GM23248 (cell line): ENCODE measurements at regions not wholly inside any gene's neighbourhood (a gene's known extent, or its start where the extent isn't known, plus 50 kb on each side); places are given as distances from the start of the nearest gene placed in this dataset.
"Not testable (repeated sequence)": the region's sequence is repeated elsewhere in the genome, so short reads cannot be mapped to it uniquely, and the experiment has no call there.

ENCODE experiments used
- DNase-seq: peaks from one replicate; pipeline ENCODE4 v3.0.0-alpha.2; 2015
- H2AFZ ChIP-seq: fragments of 200-600 bp; sonication (generic); 2 replicates; pipeline ENCODE4 v1.6.1; 2016; ENCODE audit warnings: antibody characterized with exemption
- H3F3A ChIP-seq: fragments of 200-600 bp; sonication (generic); 2 replicates; pipeline ENCODE4 v1.6.1; 2016; ENCODE audit warnings: mild to moderate bottlenecking, antibody characterized with exemption, mixed run types; ENCODE audit not compliant: insufficient read depth
- H3K27ac ChIP-seq: fragments of 200-600 bp; sonication (generic); 2 replicates; pipeline ENCODE4 v1.5.1; 2016; ENCODE audit warnings: mild to moderate bottlenecking
- H3K27me3 ChIP-seq: fragments of 200-600 bp; sonication (generic); replicated peaks from 2 replicates; pipeline ENCODE4 v1.6.1; 2016; ENCODE audit warnings: mild to moderate bottlenecking; ENCODE audit not compliant: insufficient read depth
- H3K36me3 ChIP-seq: fragments of 200-600 bp; sonication (generic); 2 replicates; pipeline ENCODE4 v1.6.1; 2016; ENCODE audit warnings: low read depth, mild to moderate bottlenecking
- H3K4me1 ChIP-seq: fragments of 200-600 bp; sonication (generic); 2 replicates; pipeline ENCODE4 v1.6.1; 2016; ENCODE audit warnings: mild to moderate bottlenecking; ENCODE audit not compliant: insufficient read depth
- H3K4me2 ChIP-seq: fragments of 200-600 bp; sonication (generic); one replicate; pipeline ENCODE4 v1.6.1; 2016; ENCODE audit warnings: mild to moderate bottlenecking; ENCODE audit not compliant: unreplicated experiment
- H3K4me3 ChIP-seq: fragments of 200-600 bp; sonication (generic); 2 replicates; pipeline ENCODE4 v1.5.1; 2016; ENCODE audit warnings: mild to moderate bottlenecking
- H3K79me2 ChIP-seq: fragments of 200-600 bp; sonication (generic); 2 replicates; pipeline ENCODE4 v1.6.1; 2016; ENCODE audit warnings: mild to moderate bottlenecking; ENCODE audit not compliant: insufficient read depth
- H3K9ac ChIP-seq: fragments of 200-600 bp; sonication (generic); 2 replicates; pipeline ENCODE4 v1.6.1; 2016; ENCODE audit warnings: mild to moderate bottlenecking
- H3K9me2 ChIP-seq: fragments of 200-600 bp; sonication (generic); 2 replicates; pipeline ENCODE4 v1.6.1; 2016; ENCODE audit warnings: mixed run types, mild to moderate bottlenecking, moderate library complexity; ENCODE audit not compliant: insufficient read depth
- H3K9me3 ChIP-seq: fragments of 200-600 bp; sonication (generic); one replicate; pipeline ENCODE4 v1.6.1; 2017; ENCODE audit warnings: low read depth
- H4K20me1 ChIP-seq: fragments of 200-600 bp; sonication (generic); 2 replicates; pipeline ENCODE4 v1.6.0; 2016; ENCODE audit not compliant: insufficient read depth
- EZH2 ChIP-seq: fragments of 200-600 bp; sonication (generic); IDR thresholded peaks from 2 replicates; pipeline ENCODE4 v1.6.1; 2018; ENCODE audit warnings: antibody characterized with exemption, mild to moderate bottlenecking; ENCODE audit not compliant: insufficient read depth, poor library complexity, severe bottlenecking
- EZH2phosphoT487 ChIP-seq: fragments of 200-600 bp; sonication (generic); IDR thresholded peaks from 2 replicates; pipeline ENCODE4 v1.6.1; 2018; ENCODE audit warnings: antibody characterized with exemption, moderate library complexity, mild to moderate bottlenecking, low read depth; ENCODE audit not compliant: insufficient read depth
- WGBS, 2 experiments: methylation state at CpG; one replicate each; pipeline ENCODE4 v1.1.6; 2015 to 2017; ENCODE audit warnings: low lambda C conversion rate in 2 of 2, low coverage in 1 of 2; ENCODE audit errors: missing lambda C conversion rate in 2 of 2; 5-methylcytosine and 5-hydroxymethylcytosine counted together
- in situ Hi-C: fragments of 300-500 bp; cut with MboI; formaldehyde crosslinking; loops from 2 replicates; pipeline ENCODE4 v1.15.0; 2020

DNA sequence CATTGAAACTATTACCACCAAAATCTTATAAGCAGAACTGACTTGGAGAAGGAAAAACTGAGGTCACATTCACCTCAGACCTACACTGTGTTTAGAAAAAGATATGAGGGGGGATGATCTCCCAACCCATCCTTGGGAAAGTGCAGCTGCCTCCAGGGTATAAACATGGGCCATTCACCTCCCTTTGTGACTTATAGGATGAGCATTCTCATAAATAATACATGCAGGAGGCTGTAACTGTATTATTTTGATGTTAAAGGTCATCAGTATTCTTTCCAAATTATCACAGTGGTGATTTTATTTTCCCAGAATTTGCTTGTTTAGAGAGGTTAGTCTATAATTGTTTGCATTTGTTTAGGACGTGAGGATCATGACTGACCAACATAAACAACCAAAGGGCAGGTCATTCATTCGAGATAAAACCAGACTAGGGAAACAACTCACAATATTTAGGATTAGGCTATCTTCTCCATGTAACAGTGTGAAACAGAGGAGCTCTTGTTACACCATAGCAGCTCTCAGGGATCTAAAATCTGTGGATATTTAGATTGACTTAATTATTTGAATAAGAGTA is 109.2 kb upstream of the NR5A2 start:
- Histone ChIP-seq H2AFZ (no peak overlapping the region), H4K20me1 (no peaks in the 10 kb centered on the region), H3K9ac (no peak overlapping the region), H3K27me3 (no peaks in the 10 kb centered on the region; the same call in 1 of the 2 replicates), H3K9me3 (no peaks in the 10 kb centered on the region), H3K4me1 (no peaks in the 10 kb centered on the region), H3K79me2 (no peaks in the 10 kb centered on the region), H3K27ac (no peak overlapping the region), H3F3A (no peaks in the 10 kb centered on the region), H3K36me3 (no peaks in the 10 kb centered on the region), H3K9me2 (no peaks in the 10 kb centered on the region), H3K4me3 (no peak overlapping the region), H3K4me2 (no peak overlapping the region)
- WGBS, 2 experiments = 19 to 27% methylated on average over 2 of the region's 2 CpGs
- TF ChIP-seq EZH2phosphoT487 = no peak
- TF ChIP-seq EZH2 = no peak
- in situ Hi-C loops = no loop called here
- no peak for DNase-seq

DNA sequence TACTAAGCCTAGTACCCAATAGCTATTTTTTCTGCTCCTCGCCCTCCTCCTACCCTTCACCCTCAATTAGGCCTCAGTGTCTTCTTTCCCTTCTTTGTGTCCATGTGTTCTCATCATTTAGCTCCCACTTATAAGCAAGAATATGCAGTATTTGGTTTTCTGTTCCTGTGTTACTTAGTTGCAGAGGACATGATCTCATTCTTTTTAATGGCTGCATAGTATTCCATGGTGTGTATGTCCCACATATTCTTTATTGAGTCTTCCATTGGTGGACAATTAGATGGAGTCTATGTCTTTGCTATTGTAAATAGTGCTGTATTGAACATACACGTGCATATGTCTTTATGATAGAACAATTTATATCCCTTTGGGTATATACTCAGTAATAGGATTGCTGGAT is 106.9 kb upstream of the NR5A2 start:
- Histone ChIP-seq H3K79me2 (no peaks in the 10 kb centered on the region), H3K27me3 (no peaks in the 10 kb centered on the region; the same call in 1 of the 2 replicates), H3K36me3 (no peaks in the 10 kb centered on the region), H3F3A (no peaks in the 10 kb centered on the region), H3K4me2 (no peak overlapping the region), H3K4me3 (no peak overlapping the region), H3K9ac (no peak overlapping the region), H2AFZ (no peak overlapping the region), H3K4me1 (no peaks in the 10 kb centered on the region), H4K20me1 (no peaks in the 10 kb centered on the region), H3K9me3 (no peaks in the 10 kb centered on the region), H3K27ac (no peak overlapping the region), H3K9me2 (no peaks in the 10 kb centered on the region)
- in situ Hi-C loops = no loop called here
- 37 to 41% methylated on average over 2 of the region's 2 CpGs for WGBS, 2 experiments
- no peak for DNase-seq
- no peak for TF ChIP-seq EZH2phosphoT487
- no peak for TF ChIP-seq EZH2

DNA sequence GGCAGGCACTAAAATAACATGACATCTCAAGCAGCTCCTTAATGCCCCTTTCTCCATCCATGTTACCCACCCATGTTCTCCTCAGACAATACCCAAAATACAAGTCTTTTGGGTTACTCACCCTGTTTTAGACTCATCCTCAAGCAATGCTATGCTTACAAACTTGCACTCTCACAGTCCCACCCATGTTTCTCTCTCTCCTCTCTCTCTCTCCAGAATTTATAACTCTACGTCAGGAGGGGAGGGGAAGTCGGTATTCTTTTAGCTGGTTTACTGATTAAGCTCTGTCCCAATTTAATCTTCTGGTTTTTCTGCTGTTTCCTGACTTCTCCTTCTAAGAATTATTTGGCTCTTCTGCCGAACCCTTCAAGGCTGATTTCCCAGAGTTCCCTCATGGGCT is 98.0 kb upstream of the NR5A2 start:
- in situ Hi-C loops = no loop called here
- H3K36me3 ChIP-seq = no peaks in the 10 kb centered on the region
- H4K20me1 ChIP-seq = no peaks in the 10 kb centered on the region
- no peaks in the 10 kb centered on the region for H3K27me3 ChIP-seq
- no peaks in the 10 kb centered on the region for H3K9me2 ChIP-seq
- WGBS, 2 experiments = 33 to 41% methylated on average over 3 of the region's 3 CpGs
- no peaks in the 10 kb centered on the region for H3F3A ChIP-seq
- no peaks in the 10 kb centered on the region for H3K79me2 ChIP-seq
- H3K4me1 ChIP-seq = no peaks in the 10 kb centered on the region
- TF ChIP-seq EZH2 (no peak), EZH2phosphoT487 (no peak)
- H3K9ac ChIP-seq = no peak overlapping the region
- no peak overlapping the region for H3K27ac ChIP-seq
- no peak overlapping the region for H3K4me2 ChIP-seq
- no peaks in the 10 kb centered on the region for H3K9me3 ChIP-seq
- H2AFZ ChIP-seq = no peak overlapping the region
- H3K4me3 ChIP-seq = no peak overlapping the region
- peak; percentile 57 for DNase-seq

DNA sequence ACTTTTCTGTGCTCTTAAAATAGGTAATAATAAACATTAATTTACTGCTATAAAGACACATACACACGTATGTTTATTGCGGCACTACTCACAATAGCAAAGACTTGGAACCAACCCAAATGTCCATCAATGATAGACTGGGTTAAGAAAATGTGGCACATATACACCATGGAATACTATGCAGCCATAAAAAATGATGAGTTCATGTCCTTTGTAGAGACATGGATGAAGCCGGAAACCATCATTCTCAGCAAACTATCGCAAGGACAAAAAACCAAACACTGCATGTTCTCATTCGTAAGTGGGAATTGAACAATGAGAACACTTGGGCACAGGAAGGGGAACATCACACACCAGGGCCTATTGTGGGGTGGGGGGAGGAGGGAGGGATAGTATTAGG is 97.4 kb upstream of the NR5A2 start:
- H2AFZ ChIP-seq, H3K4me3 ChIP-seq, H3K9me3 ChIP-seq, H3K36me3 ChIP-seq, H3F3A ChIP-seq, H3K4me1 ChIP-seq, in situ Hi-C loops, DNase-seq, H3K79me2 ChIP-seq, H4K20me1 ChIP-seq, H3K27ac ChIP-seq, H3K4me2 ChIP-seq, H3K27me3 ChIP-seq, H3K9me2 ChIP-seq, H3K9ac ChIP-seq: not testable (repeated sequence)
- whole genome bisulfite sequencing, 2 experiments = 82 to 85% methylated on average over 5 of the region's 5 CpGs
